Glomerular endothelial cell (primary cell): ENCODE measurements at regions not wholly inside any gene's neighbourhood (a gene's known extent, or its start where the extent isn't known, plus 50 kb on each side); places are given as distances from the start of the nearest gene placed in this dataset.

Experiments used
- DNase-seq: peaks from one replicate; pipeline ENCODE4 v3.0.0-alpha.2; 2011; ENCODE audit warnings: low read depth, low spot score; ENCODE audit errors: extremely low read depth

DNA sequence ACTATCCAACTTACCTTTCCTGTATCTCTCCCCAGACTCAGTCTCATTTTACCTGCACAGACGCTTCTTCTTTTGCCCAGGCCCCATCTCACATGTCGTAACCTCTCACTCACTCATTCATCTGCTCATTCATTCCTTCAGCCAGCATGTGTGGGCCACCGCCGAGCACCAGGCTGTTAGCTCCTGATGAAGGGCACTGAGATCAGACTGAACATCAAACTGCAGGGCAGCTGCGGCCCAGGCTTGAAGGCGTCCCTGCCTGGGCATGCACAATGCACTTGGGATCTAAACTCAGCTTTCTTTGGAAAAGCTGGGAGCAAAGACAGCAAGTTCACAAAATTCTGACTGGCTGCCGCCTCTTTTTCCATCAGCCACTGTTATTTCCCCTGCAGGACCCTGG, 1456.3 kb downstream of the BRD1 start:
- no peak for DNase-seq

DNA sequence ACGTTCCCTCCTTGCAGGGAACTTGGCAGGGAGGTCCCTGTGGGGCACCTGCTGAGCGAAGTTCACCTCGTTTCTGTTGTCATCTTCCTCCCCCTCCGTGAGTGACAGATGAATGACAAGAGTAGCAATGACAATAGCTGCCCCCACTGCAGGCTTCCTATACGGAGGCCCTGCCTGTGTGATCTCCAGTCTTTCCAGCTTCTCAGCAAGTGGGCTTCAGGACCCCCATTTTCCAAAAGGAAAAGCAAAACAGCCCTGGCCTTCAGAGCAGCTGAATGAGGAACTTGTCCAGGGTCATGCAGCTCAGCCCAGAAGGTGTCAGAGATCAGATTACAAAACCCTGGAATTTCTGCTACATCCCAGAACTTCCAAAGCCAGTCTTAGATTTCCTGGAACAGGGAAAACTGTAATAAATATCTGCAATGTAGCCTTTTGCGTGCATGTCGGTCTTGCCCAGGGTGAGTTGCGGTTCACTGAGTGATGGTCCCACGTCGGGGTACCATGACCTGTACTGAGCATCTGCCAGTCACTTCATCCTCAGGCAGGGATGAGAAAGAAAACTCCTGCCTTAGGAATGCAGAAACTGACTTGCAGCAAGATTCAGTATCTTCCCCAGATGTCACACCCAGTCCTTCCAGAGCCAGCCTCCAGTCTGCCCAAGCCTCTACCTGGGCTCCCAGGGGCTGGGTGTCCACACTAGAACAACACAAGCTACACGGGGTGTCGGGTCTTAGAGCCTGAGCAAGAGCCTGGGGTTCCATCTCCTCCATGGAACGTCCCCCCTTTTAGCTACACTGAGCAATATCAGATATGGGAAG, 1457.0 kb downstream of the BRD1 start:
- DNase-seq: no peak

DNA sequence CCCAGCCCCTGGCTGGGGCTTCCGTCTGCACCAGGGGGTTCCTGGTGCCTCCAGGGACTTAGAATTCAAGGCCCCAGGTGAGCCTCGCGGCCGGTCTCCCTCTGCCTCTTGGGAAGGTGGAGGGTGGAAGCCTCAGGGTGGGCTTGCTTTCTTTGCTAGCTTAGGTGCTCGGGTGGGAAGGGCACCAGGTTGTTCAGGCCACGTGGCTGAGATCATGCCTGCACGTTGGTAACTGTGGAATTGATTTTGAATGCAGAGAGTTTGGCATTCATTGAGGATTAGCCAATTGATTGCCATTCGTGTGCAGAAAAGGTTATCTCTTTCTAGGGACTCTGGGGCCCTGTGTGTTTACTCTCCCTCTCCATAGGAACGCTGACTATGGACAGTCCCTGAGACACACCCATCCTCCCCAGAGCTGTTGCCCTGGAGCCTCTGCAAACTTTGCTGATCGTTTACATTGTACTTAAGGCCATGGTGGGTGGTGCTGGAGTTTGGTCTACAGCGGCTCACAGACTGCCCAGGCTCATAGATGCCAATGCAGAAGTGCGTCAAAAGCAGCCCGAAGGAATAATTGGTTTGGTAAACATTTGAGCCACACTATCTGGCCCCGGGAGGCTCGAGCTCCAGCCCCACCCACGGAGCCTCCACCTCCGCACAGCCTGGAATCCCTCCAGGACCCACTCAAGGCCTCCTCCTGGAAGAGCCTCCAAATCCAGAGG, 1457.7 kb downstream of the BRD1 start:
- DNase-seq: no peak

DNA sequence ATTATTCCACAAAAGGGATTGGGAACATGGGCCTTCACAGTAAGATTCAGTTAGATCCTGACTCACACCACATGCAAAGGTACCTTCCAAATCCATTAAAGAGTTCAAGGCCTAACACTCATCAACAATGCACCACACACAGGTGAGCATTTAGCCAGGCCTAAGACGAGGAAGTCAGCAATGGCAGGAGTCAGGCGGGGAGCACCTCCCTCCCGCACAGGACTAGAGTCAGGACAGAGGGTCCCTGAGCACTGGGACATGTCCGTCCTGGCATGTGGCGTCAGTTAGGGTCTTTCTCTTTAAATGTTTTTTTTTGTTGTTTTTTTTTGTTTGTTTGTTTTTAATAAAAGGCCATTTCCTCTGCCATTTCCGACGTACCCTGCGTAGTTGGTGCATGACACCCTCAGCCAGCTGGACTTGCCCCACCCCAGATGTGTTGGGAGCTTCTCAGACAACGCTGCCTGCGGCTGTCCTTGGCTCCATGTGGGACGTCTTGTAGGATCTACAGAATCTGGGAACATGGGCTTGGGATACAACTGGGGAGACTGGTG, 1458.6 kb downstream of the BRD1 start:
- DNase-seq: no peak

DNA sequence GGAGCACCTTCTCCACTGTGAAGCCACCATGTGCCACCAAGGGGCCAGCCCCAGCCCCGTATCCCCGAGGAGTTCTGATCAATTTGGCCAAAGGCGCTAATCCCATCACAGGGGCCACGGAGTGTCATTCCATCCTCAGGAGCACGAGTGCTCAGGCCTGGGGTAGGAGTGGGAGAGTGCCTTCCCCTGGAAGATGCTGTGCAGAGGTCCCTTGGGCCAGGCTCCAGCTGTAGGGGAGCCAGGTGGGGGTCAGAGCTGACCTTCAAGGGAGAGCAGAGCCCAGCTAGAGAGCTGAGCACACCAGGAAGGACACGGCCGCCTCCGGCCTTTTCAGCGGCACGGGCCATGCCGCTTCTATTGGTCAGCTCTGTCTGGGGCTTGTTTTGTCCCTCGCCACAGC, 1459.9 kb downstream of the BRD1 start:
- no peak for DNase-seq

DNA sequence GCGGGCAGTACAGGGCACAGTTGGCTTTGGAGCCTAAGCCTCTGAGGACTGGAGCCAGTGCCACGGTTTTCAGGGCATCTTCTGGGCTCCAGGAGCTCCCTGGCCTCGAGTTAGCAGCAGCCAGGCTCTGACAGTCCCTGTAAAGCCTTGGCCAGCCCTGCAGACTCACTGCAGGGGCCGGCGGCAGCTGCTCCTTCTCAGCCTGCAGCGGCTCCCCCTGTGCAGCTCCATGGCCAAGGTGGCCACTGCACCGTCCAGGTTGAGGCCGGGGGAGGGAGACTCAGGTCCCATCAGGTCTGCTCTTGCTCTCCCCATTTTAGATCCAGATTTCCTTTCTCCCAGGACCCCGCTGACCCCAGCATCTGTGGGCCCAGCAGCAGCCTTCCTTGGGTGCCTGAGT, 1461.1 kb downstream of the BRD1 start:
- no peak for DNase-seq

DNA sequence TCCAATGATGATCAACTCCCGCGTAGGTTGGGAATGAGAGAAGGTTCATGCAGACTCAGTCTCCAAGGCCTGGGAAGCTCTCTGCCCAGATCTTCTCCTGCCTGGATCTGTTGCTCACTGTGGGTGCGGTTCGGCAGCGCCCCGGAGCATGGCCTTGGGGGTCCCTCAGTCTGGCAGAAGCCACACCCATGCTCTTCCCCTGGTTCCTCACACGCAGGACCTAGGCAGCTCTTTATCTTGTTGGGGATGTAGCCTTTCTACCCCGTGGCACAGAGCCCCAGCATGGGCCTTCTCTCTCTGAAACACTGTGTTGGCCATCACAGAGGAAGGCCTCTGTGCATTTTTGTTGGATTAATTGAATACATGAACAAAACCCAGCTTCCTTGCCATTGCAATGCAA, 1461.6 kb downstream of the BRD1 start:
- DNase-seq: no peak

DNA sequence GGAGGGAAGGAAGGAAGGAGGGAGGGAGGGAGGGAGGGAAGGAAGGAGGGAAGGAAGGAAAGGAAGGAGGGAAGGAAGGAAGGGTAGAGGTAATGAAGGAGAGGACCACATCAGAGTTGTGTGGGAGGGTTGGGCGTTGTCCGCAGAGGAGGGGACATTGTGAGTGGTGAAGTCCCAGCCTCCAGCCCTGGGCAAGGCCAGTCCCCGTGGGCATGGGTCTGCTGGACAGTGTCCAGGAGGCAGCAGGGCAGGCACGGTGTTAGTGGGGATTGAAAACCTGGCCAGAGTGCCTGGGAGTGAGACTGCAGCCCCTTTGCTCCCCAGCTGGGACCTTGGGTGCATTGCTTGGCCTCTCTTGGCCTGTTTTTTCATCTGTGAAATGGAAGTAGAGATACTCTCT, 1462.3 kb downstream of the BRD1 start:
- no peak for DNase-seq

DNA sequence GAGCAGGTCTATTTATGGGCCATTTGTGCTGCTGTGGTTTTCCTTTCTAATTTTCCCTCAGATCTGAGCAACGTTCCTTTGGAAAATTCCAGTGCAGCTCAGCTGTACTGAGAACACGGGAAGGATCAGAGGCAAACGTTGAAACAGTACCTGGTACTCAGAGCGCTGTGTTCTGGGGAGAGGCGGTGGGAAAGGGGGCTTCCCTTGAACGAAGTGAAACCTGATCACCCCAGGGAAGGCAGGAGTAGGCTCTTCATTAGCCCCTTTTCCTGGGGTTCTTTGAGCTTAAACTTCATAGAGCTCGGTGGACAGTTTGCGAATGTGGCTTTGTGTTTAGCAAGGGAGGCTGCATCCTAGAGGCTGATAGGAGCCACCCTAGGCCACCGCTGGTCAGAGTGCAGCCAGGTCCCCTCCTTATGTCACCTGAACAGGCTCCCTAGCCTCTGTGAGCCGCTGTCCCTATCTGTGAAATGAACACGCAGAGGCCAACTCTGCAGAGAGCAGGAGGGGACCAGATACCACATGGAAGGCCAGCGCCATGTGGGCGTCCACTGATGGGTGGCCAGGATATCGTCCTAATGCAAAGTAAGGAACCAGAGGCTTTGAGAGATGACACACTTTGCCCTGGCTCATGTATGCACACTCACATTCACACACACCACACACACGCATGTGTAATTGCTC, 1464.8 kb downstream of the BRD1 start:
- DNase-seq: no peak

DNA sequence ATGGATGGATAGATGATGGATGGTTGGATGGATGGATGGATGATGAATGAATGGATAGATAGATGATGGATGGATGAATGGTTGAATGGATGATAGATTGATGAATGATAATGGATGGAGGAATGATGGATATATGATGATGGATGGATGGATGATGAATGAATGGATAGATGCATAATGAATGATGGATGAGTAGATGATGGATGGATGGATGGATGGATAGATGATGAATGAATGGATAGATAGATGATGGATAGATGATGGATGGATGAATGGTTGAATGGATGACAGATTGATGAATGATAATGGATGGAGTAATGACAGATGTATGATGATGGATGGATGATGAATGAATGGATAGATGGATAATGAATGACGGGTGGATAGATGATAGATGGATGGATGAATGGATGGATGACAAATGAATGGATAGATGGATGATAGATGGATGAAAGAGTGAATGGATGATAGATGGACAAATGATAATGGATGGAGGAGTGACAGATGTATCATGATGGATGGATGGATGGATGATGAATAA, 1466.5 kb downstream of the BRD1 start:
- no peak for DNase-seq

DNA sequence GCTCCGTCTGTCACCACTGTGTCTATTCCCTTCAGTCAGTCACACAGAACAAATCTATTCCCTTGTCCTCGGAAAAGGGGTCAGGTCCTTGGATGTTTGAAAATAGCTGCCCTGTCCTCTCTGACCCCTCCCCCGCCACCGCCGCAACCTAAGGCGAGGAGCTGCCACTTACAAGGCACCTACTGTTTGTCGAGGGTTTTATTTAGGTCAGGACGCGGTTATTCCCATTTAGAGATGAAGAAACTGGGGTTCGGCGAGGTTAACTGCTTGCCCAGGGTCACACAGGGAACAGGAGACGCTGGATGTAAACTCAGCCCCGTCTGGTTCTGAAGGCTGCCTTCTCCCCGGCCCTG, 1468.1 kb downstream of the BRD1 start:
- DNase-seq: no peak

DNA sequence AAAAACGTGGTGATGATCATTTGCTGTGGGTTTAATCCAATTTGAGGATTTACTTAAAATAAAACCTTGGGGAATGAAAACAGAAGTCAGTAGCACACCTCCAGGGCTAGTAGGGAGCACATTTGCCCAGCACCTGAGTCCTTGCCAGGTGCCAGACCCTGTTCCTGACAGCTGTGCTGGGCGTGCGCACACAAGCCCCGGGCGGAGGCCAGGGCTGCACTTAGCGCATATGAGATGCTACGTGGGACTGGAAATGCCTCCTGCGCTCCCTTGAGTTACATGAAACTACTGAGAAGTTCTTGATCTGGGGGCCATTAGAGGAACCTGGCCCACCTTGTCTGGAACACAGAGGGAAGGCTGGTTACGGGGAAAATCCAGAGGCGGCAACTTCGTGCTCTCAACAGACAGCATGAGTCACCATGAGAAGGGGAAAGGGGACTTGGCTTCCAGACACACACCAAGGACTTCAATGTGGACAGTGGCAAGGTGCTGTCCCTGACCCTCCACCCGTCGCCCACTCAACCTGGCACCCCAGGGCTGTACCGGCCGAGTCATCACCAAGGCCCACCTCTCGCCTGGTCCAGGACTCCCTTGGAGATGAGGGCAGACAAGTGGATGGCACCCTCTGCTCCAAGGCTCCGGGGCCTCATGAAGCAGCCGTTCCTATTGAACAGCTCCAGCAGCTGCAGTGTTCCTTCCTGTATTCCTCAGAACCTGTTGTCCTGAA, 1468.6 kb downstream of the BRD1 start:
- DNase-seq: no peak

DNA sequence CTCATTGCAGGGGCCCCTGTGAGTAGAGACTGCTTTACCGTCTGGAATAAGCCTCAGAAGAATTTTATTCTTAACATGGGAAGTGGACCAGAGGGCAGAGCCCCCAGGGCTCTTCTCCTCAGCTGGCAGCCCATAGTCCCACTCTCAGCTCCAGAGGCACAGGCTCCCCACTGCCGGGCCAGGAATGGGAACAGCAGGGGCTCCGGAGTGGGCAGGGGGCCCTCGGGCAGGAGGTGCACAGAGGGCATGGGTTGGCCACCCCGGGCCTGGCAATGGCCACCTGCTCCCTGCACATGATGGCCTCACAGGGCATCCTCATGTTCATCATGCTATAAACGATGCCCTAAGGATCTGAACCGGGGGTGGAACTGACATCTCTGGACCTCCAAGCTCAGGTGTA, 1469.7 kb downstream of the BRD1 start:
- DNase-seq: no peak

DNA sequence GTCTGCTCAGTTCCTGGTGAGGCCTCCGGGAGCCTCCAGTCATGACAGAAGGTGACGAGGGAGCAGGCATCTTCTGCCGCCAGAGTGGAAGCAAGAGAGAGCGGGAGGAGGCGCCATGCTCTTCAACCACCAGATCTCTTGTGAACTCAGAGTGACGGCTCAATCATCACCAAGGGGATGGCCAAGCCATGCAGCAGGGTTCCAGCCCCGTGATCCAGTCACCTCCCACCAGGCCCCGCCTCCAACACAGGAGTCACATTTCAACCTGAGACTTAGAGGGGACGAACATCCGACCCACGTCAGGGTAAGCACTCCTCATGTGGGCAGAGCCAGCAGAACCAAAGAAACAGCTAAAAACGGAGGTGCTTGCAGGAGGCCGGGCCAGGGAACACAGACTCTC, 1470.5 kb downstream of the BRD1 start:
- DNase-seq: no peak

DNA sequence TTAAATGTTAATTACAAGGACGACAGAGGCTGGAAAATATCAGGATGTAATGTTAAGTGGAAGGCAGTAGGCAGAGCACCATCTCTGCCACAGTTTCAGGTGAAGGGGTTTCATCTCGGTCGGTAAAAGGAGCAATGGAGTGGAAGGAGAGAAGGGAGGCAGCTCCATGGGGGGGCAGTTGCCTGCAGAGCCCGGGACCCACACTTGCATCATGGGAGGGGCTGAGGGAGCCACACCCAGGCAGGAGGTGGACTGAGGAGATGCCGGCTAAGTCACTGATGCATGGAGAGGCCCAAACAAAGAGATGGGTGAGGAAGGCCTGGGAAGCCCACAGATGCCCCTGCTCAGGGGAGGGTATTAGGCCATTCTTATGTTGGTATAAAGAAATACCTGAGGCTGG, 1470.9 kb downstream of the BRD1 start:
- no peak for DNase-seq

DNA sequence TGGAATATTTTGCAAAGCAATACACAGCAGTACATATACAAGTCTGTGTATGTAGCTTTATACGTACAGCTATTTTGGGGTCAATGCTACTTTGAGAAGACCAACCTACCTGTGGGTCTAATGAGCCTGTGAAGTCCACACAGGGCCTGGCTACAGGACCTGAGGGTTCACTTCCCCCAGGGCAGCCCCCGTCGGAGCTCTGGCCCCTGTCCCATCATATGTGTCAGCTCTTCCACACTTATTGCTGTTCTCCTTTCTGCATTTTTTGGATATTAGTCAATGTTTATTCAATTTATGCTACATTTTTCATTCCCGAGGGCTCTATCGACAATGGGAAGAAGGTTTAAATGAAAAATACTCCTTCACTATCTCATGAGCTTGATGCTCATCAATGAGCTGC, 1473.6 kb downstream of the BRD1 start:
- DNase-seq: no peak

DNA sequence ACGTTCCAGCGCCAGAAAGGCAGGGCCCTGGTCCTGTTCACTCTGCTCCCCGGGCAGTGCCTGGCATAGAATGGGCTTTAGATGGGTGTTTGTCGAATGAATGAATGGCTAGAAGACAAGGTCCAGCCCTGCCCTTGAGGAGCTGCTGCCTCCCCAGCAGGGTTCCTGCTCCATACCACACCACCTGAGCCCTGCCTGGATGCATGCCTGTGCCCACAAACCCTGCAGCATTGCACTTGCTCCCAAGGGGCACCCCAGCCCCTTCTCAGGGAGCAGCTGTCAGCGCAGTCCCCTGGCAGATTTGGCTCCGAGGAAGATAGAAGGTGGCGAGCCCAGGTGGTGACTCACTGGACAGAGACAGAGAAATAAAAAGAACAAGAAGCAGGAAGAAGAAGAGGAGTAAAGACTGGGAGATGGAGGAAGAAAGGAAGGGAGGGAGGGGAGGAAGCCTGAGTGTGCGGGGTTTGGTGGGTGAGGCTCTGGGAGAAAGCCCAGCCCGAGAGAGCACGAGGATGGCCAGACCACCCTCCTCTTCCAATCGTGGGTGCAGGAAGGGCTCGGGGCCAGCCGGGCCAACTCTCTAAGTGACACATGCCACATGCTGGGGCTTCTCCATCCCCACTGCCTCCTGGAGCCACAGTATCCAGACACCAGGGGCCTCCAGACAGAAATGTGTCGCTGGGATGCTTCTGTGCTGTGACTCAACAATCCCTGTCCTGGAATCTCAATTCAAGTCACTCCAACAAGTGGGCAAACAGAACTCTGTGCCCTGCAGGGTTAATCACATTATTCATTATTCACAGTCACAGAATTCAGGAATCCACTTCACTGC, 1474.3 kb downstream of the BRD1 start:
- no peak for DNase-seq

DNA sequence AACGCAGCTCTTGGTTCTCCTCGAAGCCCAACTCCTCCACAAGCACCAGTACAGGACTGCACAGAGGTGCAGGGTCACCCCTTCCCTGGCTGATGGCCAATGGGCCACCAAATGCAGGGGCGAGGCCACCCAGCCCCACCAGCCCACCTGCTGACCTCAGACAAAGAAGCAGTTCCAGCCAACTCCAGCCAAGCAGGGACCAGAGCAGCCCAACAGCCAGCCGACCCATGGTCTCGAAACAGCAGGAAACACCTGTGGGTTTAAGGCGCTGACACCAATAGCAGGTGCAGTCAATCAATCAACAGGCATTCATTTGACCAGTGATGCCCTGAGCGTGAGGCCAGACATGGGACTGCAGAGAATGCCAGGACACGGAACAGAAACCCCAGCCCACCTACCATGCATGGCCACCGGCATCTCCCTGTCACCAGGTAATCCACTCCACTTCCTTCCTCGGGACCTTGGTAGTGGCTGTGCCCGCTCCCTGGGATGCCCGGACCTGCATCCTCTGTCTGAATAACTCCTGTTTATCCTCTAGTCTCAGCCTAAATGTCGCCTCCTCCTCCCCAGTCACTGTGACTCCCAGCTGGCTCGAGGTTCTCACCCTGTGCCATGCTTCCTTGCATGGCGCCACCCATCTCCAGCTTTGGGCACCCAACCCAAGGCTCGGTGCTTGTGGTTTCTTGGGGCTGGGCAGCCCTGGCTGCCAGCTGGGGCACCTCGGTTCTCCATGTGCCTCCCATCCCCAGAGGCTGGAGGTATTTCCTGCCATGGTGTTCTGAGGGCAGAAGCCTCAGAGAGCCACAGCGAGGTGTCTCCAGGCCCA, 1475.4 kb downstream of the BRD1 start:
- DNase-seq: no peak
